WTC11 (cell line): ENCODE measurements at regions not wholly inside any gene's neighbourhood (a gene's known extent, or its start where the extent isn't known, plus 50 kb on each side); places are given as distances from the start of the nearest gene placed in this dataset.
"Not testable (repeated sequence)": the region's sequence is repeated elsewhere in the genome, so short reads cannot be mapped to it uniquely, and the experiment has no call there.

Experiments
- ATAC-seq: fragments of 200-7000 bp; cut with Tn5 transposase; 2 replicates; pipeline ENCODE4 v1.10.0; 2021; ENCODE audit warnings: mild to moderate bottlenecking, moderate library complexity
- CTCF ChIA-PET: fragments of 300-600 bp; sonication (Branson Sonifier 250); formaldehyde crosslinking; loops from one replicate; lab custom pipeline; 2021; ENCODE audit warnings: antibody characterized with exemption; lab: Charles Lee
- POLR2A ChIA-PET: fragments of 350-600 bp; sonication (Branson Sonifier 250); formaldehyde crosslinking; loops from one replicate; lab custom pipeline; 2021; ENCODE audit warnings: antibody characterized with exemption; lab: Charles Lee
- DNase-seq: peaks from one replicate; pipeline ENCODE4 v3.0.0; 2021; ENCODE audit warnings: low spot score
- H3K27ac Mint-ChIP-seq: 2 replicates; pipeline ENCODE4 v1.8.0; 2021; ENCODE audit warnings: mixed read lengths
- H3K27me3 Mint-ChIP-seq: 2 replicates; pipeline ENCODE4 v1.8.0; 2021; ENCODE audit warnings: low read depth, mild to moderate bottlenecking, moderate library complexity, mixed read lengths
- H3K36me3 Mint-ChIP-seq: 2 replicates; pipeline ENCODE4 v1.8.0; 2021; ENCODE audit warnings: mixed read lengths
- H3K4me1 Mint-ChIP-seq: 2 replicates; pipeline ENCODE4 v1.8.0; 2022; ENCODE audit warnings: mixed read lengths
- H3K4me3 Mint-ChIP-seq: 2 replicates; pipeline ENCODE4 v1.8.0; 2021; ENCODE audit warnings: mild to moderate bottlenecking, moderate library complexity, mixed read lengths
- H3K9me3 Mint-ChIP-seq: 2 replicates; pipeline ENCODE4 v1.8.0; 2021; ENCODE audit warnings: mixed read lengths

GRCh38 chrX:222800-223513 lies 58.2 kb upstream of the PLCXD1 start:
- ATAC-seq, H3K27ac Mint-ChIP-seq, H3K4me3 Mint-ChIP-seq: not testable (repeated sequence)

GRCh38 chrX:223514-223854 lies 57.7 kb upstream of the PLCXD1 start:
- POLR2A ChIA-PET, ATAC-seq, H3K4me1 Mint-ChIP-seq, H3K9me3 Mint-ChIP-seq, H3K4me3 Mint-ChIP-seq, H3K36me3 Mint-ChIP-seq, H3K27me3 Mint-ChIP-seq, DNase-seq, H3K27ac Mint-ChIP-seq, CTCF ChIA-PET: not testable (repeated sequence)

More at GRCh38 chrX:222800-223513, 58.2 kb upstream of the PLCXD1 start:
- DNase-seq, CTCF ChIA-PET, POLR2A ChIA-PET, H3K9me3 Mint-ChIP-seq, H3K4me1 Mint-ChIP-seq, H3K27me3 Mint-ChIP-seq, H3K36me3 Mint-ChIP-seq: not testable (repeated sequence)

GRCh38 chrX:226474-227164 lies 54.6 kb upstream of the PLCXD1 start:
- ATAC-seq, result peak; percentile 91
- CTCF ChIA-PET, H3K9me3 Mint-ChIP-seq, H3K4me1 Mint-ChIP-seq, POLR2A ChIA-PET, H3K4me3 Mint-ChIP-seq, DNase-seq, H3K27ac Mint-ChIP-seq, H3K27me3 Mint-ChIP-seq, H3K36me3 Mint-ChIP-seq: not testable (repeated sequence)

GRCh38 chrX:227396-227795 lies 53.8 kb upstream of the PLCXD1 start:
- H3K27me3 Mint-ChIP-seq, POLR2A ChIA-PET, H3K27ac Mint-ChIP-seq, CTCF ChIA-PET, ATAC-seq, H3K4me1 Mint-ChIP-seq, H3K36me3 Mint-ChIP-seq, H3K9me3 Mint-ChIP-seq, DNase-seq, H3K4me3 Mint-ChIP-seq: not testable (repeated sequence)
